Activated CD4-positive, alpha-beta T cell treated with anti-CD3 and anti-CD28 coated beads, Interleukin-2, Interleukin-4, amounts not matched to agents 100 ng/mL and 50 ng/mL, durations not matched to agents 16 hours and 8 hours (primary cell): ENCODE measurements at regions not wholly inside any gene's neighbourhood (a gene's known extent, or its start where the extent isn't known, plus 50 kb on each side); places are given as distances from the start of the nearest gene placed in this dataset.
"Not testable (repeated sequence)": the region's sequence is repeated elsewhere in the genome, so short reads cannot be mapped to it uniquely, and the experiment has no call there.

Source experiments
- DNase-seq: peaks from one replicate; pipeline ENCODE4 v3.0.0-alpha.2; 2020; ENCODE audit warnings: low spot score

GRCh38 chr11:122604621-122605020, 50.9 kb upstream of the UBASH3B start:
- DNase-seq, result no peak

GRCh38 chr11:122601141-122602125, 54.1 kb upstream of the UBASH3B start:
- DNase-seq, result no peak

- no peak for DNase-seq
These were observed 55.2 kb upstream of the UBASH3B start for GRCh38 chr11:122600290-122600689.

- DNase-seq, result no peak
These were observed 56.1 kb upstream of the UBASH3B start for GRCh38 chr11:122599434-122599833.

GRCh38 chr11:122598971-122599370, 56.6 kb upstream of the UBASH3B start:
- DNase-seq, result no peak

- no peak for DNase-seq
These were observed 58.0 kb upstream of the UBASH3B start for GRCh38 chr11:122597511-122597910.

- DNase-seq, result no peak
These were observed 60.4 kb upstream of the UBASH3B start for GRCh38 chr11:122594986-122595645.

- peak; percentile 23 for DNase-seq
These were observed 61.8 kb upstream of the UBASH3B start for GRCh38 chr11:122593473-122594420.

GRCh38 chr11:122592641-122593040, 62.9 kb upstream of the UBASH3B start:
- DNase-seq, result no peak

GRCh38 chr11:122584670-122585069, 70.9 kb upstream of the UBASH3B start:
- DNase-seq, result no peak

- DNase-seq, result not testable (repeated sequence)
These were observed 75.5 kb upstream of the UBASH3B start for GRCh38 chr11:122580071-122580470.

- DNase-seq, result no peak
These were observed 77.2 kb upstream of the UBASH3B start for GRCh38 chr11:122578171-122578825.

GRCh38 chr11:122572592-122572991, 82.9 kb upstream of the UBASH3B start:
- no peak for DNase-seq

GRCh38 chr11:122563761-122564160, 91.8 kb upstream of the UBASH3B start:
- no peak for DNase-seq

- DNase-seq, result no peak
These were observed 95.7 kb upstream of the UBASH3B start for GRCh38 chr11:122559734-122560382.

- DNase-seq, result not testable (repeated sequence)
These were observed 96.3 kb upstream of the UBASH3B start for GRCh38 chr11:122559218-122559617.

- DNase-seq, result not testable (repeated sequence)
These were observed 98.4 kb upstream of the UBASH3B start for GRCh38 chr11:122557163-122557562.

GRCh38 chr11:122556605-122557004, 98.9 kb upstream of the UBASH3B start:
- DNase-seq, result peak; percentile 12

GRCh38 chr11:122538060-122538459, 117.5 kb upstream of the UBASH3B start:
- no peak for DNase-seq

GRCh38 chr11:122524898-122525297, 130.6 kb upstream of the UBASH3B start:
- no peak for DNase-seq
